IMR-90 (cell line): ENCODE measurements at regions not wholly inside any gene's neighbourhood (a gene's known extent, or its start where the extent isn't known, plus 50 kb on each side); places are given as distances from the start of the nearest gene placed in this dataset.

Experiments
- ATAC-seq: fragments of 200-7000 bp; cut with Tn5 transposase; 2 replicates; pipeline ENCODE4 v1.9.1; 2020; ENCODE audit warnings: low read depth, mild to moderate bottlenecking, moderate library complexity
- BruUV-seq: library from RNA; stranded (reverse); fragments of 400-500 nt; replicated peaks from 2 replicates; lab custom pipeline; 2021; lab: Mats Ljungman, UMichigan
- CTCF ChIA-PET: fragments of 300-600 bp; formaldehyde crosslinking; extraction: SDS; loops from one replicate; lab custom pipeline; 2021; ENCODE audit warnings: antibody characterized with exemption; lab: Yijun Ruan, JAX
- POLR2A ChIA-PET: fragments of 300-600 bp; sonication (Branson Sonifier 250); formaldehyde crosslinking; loops from one replicate; lab custom pipeline; 2022; ENCODE audit warnings: antibody characterized with exemption; ENCODE audit not compliant: unreplicated experiment; lab: Charles Lee
- DNase-seq: peaks from one replicate; pipeline ENCODE4 v3.0.0; 2013
- H2AFZ ChIP-seq: replicated peaks from 2 replicates; pipeline ENCODE3; 2013; ENCODE audit warnings: low read length, mild to moderate bottlenecking; ENCODE audit not compliant: poor library complexity
- H2AK5ac ChIP-seq: 2 replicates; pipeline ENCODE4 v1.6.1; 2013; ENCODE audit warnings: low read depth, low read length, inconsistent platforms
- H2AK9ac ChIP-seq: replicated peaks from 2 replicates; pipeline ENCODE3; 2013; ENCODE audit warnings: mild to moderate bottlenecking, low read depth, low read length, moderate library complexity; ENCODE audit not compliant: poor library complexity
- H2BK120ac ChIP-seq: 2 replicates; pipeline ENCODE4 v1.6.1; 2013; ENCODE audit warnings: low read depth, low read length, inconsistent platforms
- H2BK15ac ChIP-seq: 3 replicates; pipeline ENCODE4 v1.6.1; 2013; ENCODE audit warnings: low read depth, low read length, inconsistent platforms
- H2BK20ac ChIP-seq: 2 replicates; pipeline ENCODE4 v1.6.1; 2013; ENCODE audit warnings: low read depth, mild to moderate bottlenecking, inconsistent platforms, low read length, moderate library complexity
- H2BK5ac ChIP-seq: 2 replicates; pipeline ENCODE4 v1.6.1; 2013; ENCODE audit warnings: mild to moderate bottlenecking, low read depth, low read length, inconsistent platforms; ENCODE audit not compliant: poor library complexity, severe bottlenecking
- H3K14ac ChIP-seq: replicated peaks from 2 replicates; pipeline ENCODE4 v1.6.1; 2013; ENCODE audit warnings: low read depth, low read length, inconsistent platforms
- H3K18ac ChIP-seq: 2 replicates; pipeline ENCODE4 v1.6.1; 2013; ENCODE audit warnings: low read depth, low read length, control low read depth
- H3K23ac ChIP-seq: 2 replicates; pipeline ENCODE4 v1.6.1; 2013; ENCODE audit warnings: low read depth, low read length, inconsistent platforms
- H3K27ac ChIP-seq: 2 replicates; pipeline ENCODE4 v1.5.1; 2013; ENCODE audit warnings: mild to moderate bottlenecking, control low read depth, low read length; ENCODE audit not compliant: insufficient read depth
- H3K27me3 ChIP-seq: 2 replicates; pipeline ENCODE4 v1.6.1; 2013; ENCODE audit warnings: low read length; ENCODE audit not compliant: control insufficient read depth, insufficient read depth
- H3K36me3 ChIP-seq: 2 replicates; pipeline ENCODE4 v1.6.1; 2013; ENCODE audit warnings: low read length, mixed read lengths; ENCODE audit not compliant: control insufficient read depth, insufficient read depth
- H3K4ac ChIP-seq: 2 replicates; pipeline ENCODE4 v1.6.1; 2013; ENCODE audit warnings: low read depth, low read length, inconsistent platforms
- H3K4me1 ChIP-seq: 2 replicates; pipeline ENCODE4 v1.6.1; 2013; ENCODE audit warnings: low read length, mixed read lengths; ENCODE audit not compliant: control insufficient read depth, insufficient read depth
- H3K4me2 ChIP-seq: 2 replicates; pipeline ENCODE4 v1.6.1; 2013; ENCODE audit warnings: low read depth, mild to moderate bottlenecking, control low read depth, low read length, moderate library complexity
- H3K4me3 ChIP-seq: 2 replicates; pipeline ENCODE4 v1.5.1; 2013; ENCODE audit warnings: low read depth, mild to moderate bottlenecking, control low read depth, low read length, moderate library complexity; ENCODE audit not compliant: insufficient read depth
- H3K56ac ChIP-seq: 2 replicates; pipeline ENCODE4 v1.6.1; 2013; ENCODE audit warnings: low read length, inconsistent platforms; ENCODE audit not compliant: insufficient read depth; ENCODE audit errors: extremely low read depth
- H3K79me1 ChIP-seq, 2 experiments: 2 replicates each; pipeline ENCODE4 v1.6.1; 2013; ENCODE audit warnings: low read length in 2 of 2, inconsistent platforms in 1 of 2, low read depth in 1 of 2
- H3K9ac ChIP-seq: 2 replicates; pipeline ENCODE4 v1.6.1; 2013; ENCODE audit warnings: low read depth, low read length, control low read depth
- H3K9me1 ChIP-seq: 2 replicates; pipeline ENCODE4 v1.6.1; 2013; ENCODE audit warnings: low read length, inconsistent platforms; ENCODE audit not compliant: insufficient read depth
- H3K9me3 ChIP-seq: 2 replicates; pipeline ENCODE4 v1.6.1; 2013; ENCODE audit warnings: low read length; ENCODE audit not compliant: control insufficient read depth, insufficient read depth
- H4K20me1 ChIP-seq: 2 replicates; pipeline ENCODE4 v1.6.1; 2013; ENCODE audit warnings: low read length, inconsistent platforms; ENCODE audit not compliant: insufficient read depth
- H4K5ac ChIP-seq: 2 replicates; pipeline ENCODE4 v1.6.1; 2013; ENCODE audit warnings: mild to moderate bottlenecking, low read depth, low read length, control low read depth
- H4K8ac ChIP-seq, 2 experiments: 2 replicates each; pipeline ENCODE4 v1.6.1; 2013; ENCODE audit warnings: low read depth in 2 of 2, low read length in 2 of 2, control low read depth in 1 of 2, inconsistent platforms in 1 of 2
- H4K91ac ChIP-seq: 2 replicates; pipeline ENCODE4 v1.6.1; 2013; ENCODE audit warnings: low read depth, low read length, inconsistent platforms; ENCODE audit not compliant: insufficient read depth
- BHLHE40 ChIP-seq: fragments of 150-350 bp; IDR thresholded peaks from 2 replicates; pipeline ENCODE4 v1.6.1; 2016; ENCODE audit warnings: mild to moderate bottlenecking, low read depth, low read length
- FOS ChIP-seq: fragments of 150-350 bp; IDR thresholded peaks from 2 replicates; pipeline ENCODE4 v1.6.1; 2016; ENCODE audit warnings: low read depth, low read length
- MAFK ChIP-seq: IDR thresholded peaks from 2 replicates; pipeline ENCODE4 v1.6.1; 2012; ENCODE audit warnings: low read depth, low read length, improper control_type of control experiment
- MXI1 ChIP-seq: IDR thresholded peaks from 2 replicates; pipeline ENCODE4 v1.6.1; 2012; ENCODE audit warnings: low read depth, mild to moderate bottlenecking, low read length, moderate library complexity, borderline replicate concordance
- POLR2A ChIP-seq: IDR thresholded peaks from 2 replicates; pipeline ENCODE4 v1.6.1; 2012; ENCODE audit warnings: mild to moderate bottlenecking, low read depth, low read length
- RAD21 ChIP-seq: IDR thresholded peaks from 2 replicates; pipeline ENCODE4 v1.6.1; 2012; ENCODE audit warnings: low read length, improper control_type of control experiment
- RCOR1 ChIP-seq: IDR thresholded peaks from 2 replicates; pipeline ENCODE4 v1.6.1; 2012; ENCODE audit warnings: mild to moderate bottlenecking, low read length, improper control_type of control experiment; ENCODE audit not compliant: insufficient replicate concordance
- RFX5 ChIP-seq: IDR thresholded peaks from 2 replicates; pipeline ENCODE4 v1.8.0; 2012; ENCODE audit warnings: low read depth, mild to moderate bottlenecking, low read length, moderate library complexity
- WGBS, 2 experiments: methylation state at CpG; one replicate each; pipeline versions ENCODE4 v1.1.5 to v1.1.7; 2013; ENCODE audit warnings: missing lambda C conversion rate in 2 of 2; ENCODE audit not compliant: insufficient read length in 1 of 2; ENCODE audit errors: extremely low coverage in 2 of 2; 5-methylcytosine and 5-hydroxymethylcytosine counted together
- dilution Hi-C: fragments of 300-500 bp; cut with HindIII; formaldehyde crosslinking; loops from one replicate; pipeline ENCODE4 v1.14.3; 2018; ENCODE audit warnings: low sequenced_read_pairs; ENCODE audit not compliant: unreplicated experiment
- in situ Hi-C: fragments of 300-500 bp; cut with MboI; formaldehyde crosslinking; loops from 3 replicates; pipeline ENCODE4 v1.14.3; 2019; ENCODE audit warnings: low sequenced_read_pairs, inconsistent platforms, mixed read lengths
- intact Hi-C: fragments of 100-400 bp; cut with micrococcal nuclease; formaldehyde crosslinking; loops from 2 replicates; pipeline ENCODE4 v1.10.0; 2022
- TF ChIP-seq, protein P1 (sequence below): fragments of 150-350 bp; IDR thresholded peaks from 2 replicates; pipeline ENCODE4 v1.6.1; 2017; ENCODE audit warnings: mild to moderate bottlenecking, antibody characterized with exemption, low read length, low read depth
- TF ChIP-seq, protein P2 (sequence below): conservative IDR thresholded peaks from 2 replicates; pipeline ENCODE4 v1.5.1; 2012; ENCODE audit warnings: mild to moderate bottlenecking, low read depth, low read length, improper control_type of control experiment
- TF ChIP-seq, protein P3 (sequence below): fragments of 150-350 bp; IDR thresholded peaks from 2 replicates; pipeline ENCODE4 v1.6.1; 2016; ENCODE audit warnings: low read depth, mild to moderate bottlenecking, low read length, moderate library complexity, borderline replicate concordance

DNA sequence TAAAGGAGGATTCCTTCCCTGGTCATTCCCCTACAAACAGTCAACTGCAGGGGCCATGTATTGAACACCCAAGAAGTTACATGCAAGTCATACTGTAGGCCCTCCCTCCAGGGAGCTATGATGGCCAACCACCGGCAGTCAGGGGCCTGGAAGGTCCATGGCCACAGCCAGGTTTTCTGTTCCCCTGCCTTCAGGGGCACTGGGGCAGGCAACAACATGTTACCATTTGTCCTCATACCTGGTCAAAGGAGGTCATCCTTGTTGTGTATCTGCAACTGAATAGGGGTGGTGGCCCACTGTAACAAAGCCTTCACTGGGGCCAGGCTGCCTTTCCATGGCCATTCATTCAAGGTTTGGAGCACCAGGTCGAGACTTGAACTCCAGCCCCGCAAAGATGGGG, 433.6 kb downstream of the DYNC2H1 start:
- intact Hi-C loops: no loop called here
- H2AK9ac ChIP-seq: no peak overlapping the region
- H3K9ac ChIP-seq: no peak overlapping the region
- H3K23ac ChIP-seq: no peak overlapping the region
- H3K18ac ChIP-seq: no peak overlapping the region
- TF ChIP-seq MXI1 (no peak), RFX5 (no peak), RAD21 (no peak), BHLHE40 (no peak), POLR2A (no peak), MAFK (no peak), FOS (no peak), RCOR1 (no peak)
- TF ChIP-seq, protein P1, sequence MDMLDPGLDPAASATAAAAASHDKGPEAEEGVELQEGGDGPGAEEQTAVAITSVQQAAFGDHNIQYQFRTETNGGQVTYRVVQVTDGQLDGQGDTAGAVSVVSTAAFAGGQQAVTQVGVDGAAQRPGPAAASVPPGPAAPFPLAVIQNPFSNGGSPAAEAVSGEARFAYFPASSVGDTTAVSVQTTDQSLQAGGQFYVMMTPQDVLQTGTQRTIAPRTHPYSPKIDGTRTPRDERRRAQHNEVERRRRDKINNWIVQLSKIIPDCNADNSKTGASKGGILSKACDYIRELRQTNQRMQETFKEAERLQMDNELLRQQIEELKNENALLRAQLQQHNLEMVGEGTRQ: no peak
- TF ChIP-seq, protein P2, sequence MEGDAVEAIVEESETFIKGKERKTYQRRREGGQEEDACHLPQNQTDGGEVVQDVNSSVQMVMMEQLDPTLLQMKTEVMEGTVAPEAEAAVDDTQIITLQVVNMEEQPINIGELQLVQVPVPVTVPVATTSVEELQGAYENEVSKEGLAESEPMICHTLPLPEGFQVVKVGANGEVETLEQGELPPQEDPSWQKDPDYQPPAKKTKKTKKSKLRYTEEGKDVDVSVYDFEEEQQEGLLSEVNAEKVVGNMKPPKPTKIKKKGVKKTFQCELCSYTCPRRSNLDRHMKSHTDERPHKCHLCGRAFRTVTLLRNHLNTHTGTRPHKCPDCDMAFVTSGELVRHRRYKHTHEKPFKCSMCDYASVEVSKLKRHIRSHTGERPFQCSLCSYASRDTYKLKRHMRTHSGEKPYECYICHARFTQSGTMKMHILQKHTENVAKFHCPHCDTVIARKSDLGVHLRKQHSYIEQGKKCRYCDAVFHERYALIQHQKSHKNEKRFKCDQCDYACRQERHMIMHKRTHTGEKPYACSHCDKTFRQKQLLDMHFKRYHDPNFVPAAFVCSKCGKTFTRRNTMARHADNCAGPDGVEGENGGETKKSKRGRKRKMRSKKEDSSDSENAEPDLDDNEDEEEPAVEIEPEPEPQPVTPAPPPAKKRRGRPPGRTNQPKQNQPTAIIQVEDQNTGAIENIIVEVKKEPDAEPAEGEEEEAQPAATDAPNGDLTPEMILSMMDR: no peak
- TF ChIP-seq, protein P3, sequence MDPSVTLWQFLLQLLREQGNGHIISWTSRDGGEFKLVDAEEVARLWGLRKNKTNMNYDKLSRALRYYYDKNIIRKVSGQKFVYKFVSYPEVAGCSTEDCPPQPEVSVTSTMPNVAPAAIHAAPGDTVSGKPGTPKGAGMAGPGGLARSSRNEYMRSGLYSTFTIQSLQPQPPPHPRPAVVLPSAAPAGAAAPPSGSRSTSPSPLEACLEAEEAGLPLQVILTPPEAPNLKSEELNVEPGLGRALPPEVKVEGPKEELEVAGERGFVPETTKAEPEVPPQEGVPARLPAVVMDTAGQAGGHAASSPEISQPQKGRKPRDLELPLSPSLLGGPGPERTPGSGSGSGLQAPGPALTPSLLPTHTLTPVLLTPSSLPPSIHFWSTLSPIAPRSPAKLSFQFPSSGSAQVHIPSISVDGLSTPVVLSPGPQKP: no peak
- no TSS peak for BruUV-seq
- H2AFZ ChIP-seq: no peak overlapping the region
- H3K36me3 ChIP-seq: no peaks in the 10 kb centered on the region
- dilution Hi-C loops: no loop called here
- POLR2A ChIA-PET: no interaction called here
- H3K4ac ChIP-seq: no peak overlapping the region
- 0 out of 2 replicates have a peak, but pooled peaks cover 4% of the 10 kb centered on the region for H3K9me1 ChIP-seq
- ATAC-seq (no peak), DNase-seq (no peak)
- H2BK120ac ChIP-seq: no peak overlapping the region
- H2AK5ac ChIP-seq: no peak overlapping the region
- H3K79me1 ChIP-seq: no peaks in the 10 kb centered on the region
- no peak overlapping the region for H3K27ac ChIP-seq
- H4K91ac ChIP-seq: no peak overlapping the region
- CTCF ChIA-PET: no interaction called here
- H3K4me2 ChIP-seq: no peak overlapping the region
- H3K56ac ChIP-seq: no peak overlapping the region
- no peaks in the 10 kb centered on the region for H3K9me3 ChIP-seq
- no peaks in the 10 kb centered on the region for H3K27me3 ChIP-seq
- no peak overlapping the region for H2BK15ac ChIP-seq
- no peak overlapping the region for H2BK20ac ChIP-seq
- no peaks in the 10 kb centered on the region for H3K4me1 ChIP-seq
- H2BK5ac ChIP-seq: no peak overlapping the region
- no peak overlapping the region for H3K4me3 ChIP-seq
- no peaks in the 10 kb centered on the region for H4K20me1 ChIP-seq
- no peak overlapping the region for H4K8ac ChIP-seq
- H4K5ac ChIP-seq: no peak overlapping the region
- no peak overlapping the region for H3K14ac ChIP-seq
- no CpG with 5 or more reads among the region's 3 CpGs for WGBS, 2 experiments
- in situ Hi-C loops: no loop called here
